GM12878 (cell line): ENCODE measurements at regions not wholly inside any gene's neighbourhood (a gene's known extent, or its start where the extent isn't known, plus 50 kb on each side); places are given as distances from the start of the nearest gene placed in this dataset.

ENCODE experiments used
- ATAC-seq: fragments of 200-7000 bp; cut with Tn5 transposase; 3 replicates; pipeline ENCODE4 v1.9.1; 2020; ENCODE audit warnings: mild to moderate bottlenecking, moderate library complexity
- BruUV-seq: library from RNA; stranded (reverse); fragments of 400-500 nt; replicated peaks from 2 replicates; lab custom pipeline; 2021; lab: Mats Ljungman, UMichigan
- CTCF ChIA-PET: fragments of 300-600 bp; sonication (Branson Sonifier 250); formaldehyde crosslinking; extraction: SDS; loops from one replicate; lab custom pipeline; 2021; ENCODE audit warnings: inconsistent platforms; lab: Yijun Ruan, JAX
- POLR2A ChIA-PET: fragments of 350-600 bp; formaldehyde crosslinking; extraction: SDS; loops from one replicate; lab custom pipeline; 2021; ENCODE audit warnings: inconsistent platforms; lab: Charles Lee
- RAD21 ChIA-PET: fragments of 300-600 bp; sonication (Branson Sonifier 250); formaldehyde crosslinking; loops from one replicate; lab custom pipeline; 2023; ENCODE audit warnings: antibody characterized with exemption; ENCODE audit not compliant: unreplicated experiment; lab: Charles Lee
- SMC1A ChIA-PET: fragments of 300-600 bp; sonication (Branson Sonifier 250); formaldehyde crosslinking; loops from one replicate; lab custom pipeline; 2023; ENCODE audit not compliant: unreplicated experiment, uncharacterized antibody; lab: Charles Lee
- DNase-seq: peaks from one replicate; pipeline ENCODE4 v3.0.0-alpha.2; 2011; ENCODE audit warnings: low read depth, low spot score
- FAIRE-seq: peaks from 3 replicates; lab custom pipeline; 2011; peaks lifted over from hg19 to GRCh38; lab: Jason Lieb, UNC
- H2AFZ ChIP-seq: 2 replicates; pipeline ENCODE4 v1.6.0; 2011; ENCODE audit warnings: low read depth, low read length, control low read depth; ENCODE audit not compliant: control insufficient read depth
- H3K27ac ChIP-seq: 2 replicates; pipeline ENCODE4 v1.5.1; 2011; ENCODE audit warnings: control low read depth; ENCODE audit not compliant: control insufficient read depth, insufficient read depth
- H3K27me3 ChIP-seq, 2 experiments: replicated peaks in 1 of 2; 2 replicates each; pipeline versions ENCODE4 v1.6.0 to v1.6.1; 2011; ENCODE audit warnings: low read length in 1 of 2; ENCODE audit not compliant: control insufficient read depth in 2 of 2, insufficient read depth in 2 of 2
- H3K36me3 ChIP-seq, 2 experiments: 2 replicates each; pipeline ENCODE4 v1.5.1; 2011; ENCODE audit warnings: low read length in 1 of 2; ENCODE audit not compliant: control insufficient read depth in 2 of 2, insufficient read depth in 2 of 2
- H3K4me1 ChIP-seq: 2 replicates; pipeline ENCODE4 v1.6.1; 2011; ENCODE audit warnings: mild to moderate bottlenecking, low read length, moderate library complexity, mixed read lengths; ENCODE audit not compliant: control insufficient read depth, insufficient read depth
- H3K4me2 ChIP-seq: 2 replicates; pipeline ENCODE4 v1.6.0; 2011; ENCODE audit warnings: control low read depth; ENCODE audit not compliant: control insufficient read depth, insufficient read depth
- H3K4me3 ChIP-seq: fragments of 200-600 bp; sonication (generic); 2 replicates; pipeline ENCODE4 v1.5.1; 2016
- H3K79me2 ChIP-seq: 2 replicates; pipeline ENCODE4 v1.6.0; 2011; ENCODE audit warnings: low read length; ENCODE audit not compliant: control insufficient read depth, insufficient read depth
- H3K9ac ChIP-seq: 2 replicates; pipeline ENCODE4 v1.8.0; 2011; ENCODE audit warnings: low read length, control low read depth, mixed read lengths; ENCODE audit not compliant: control insufficient read depth, insufficient read depth
- H3K9me3 ChIP-seq: replicated peaks from 3 replicates; pipeline ENCODE4 v1.5.1; 2011; ENCODE audit warnings: mild to moderate bottlenecking, low read length; ENCODE audit not compliant: control insufficient read depth, insufficient read depth
- H4K20me1 ChIP-seq: 2 replicates; pipeline ENCODE4 v1.6.0; 2011; ENCODE audit not compliant: control insufficient read depth, insufficient read depth
- KLF5 ChIP-seq: fragments of 450-650 bp; IDR thresholded peaks from 2 replicates; pipeline ENCODE4 v1.6.1; 2014; ENCODE audit warnings: mild to moderate bottlenecking; ENCODE audit not compliant: partially characterized antibody
- NFIC ChIP-seq: IDR thresholded peaks from 2 replicates; pipeline ENCODE4 v1.6.1; 2012; ENCODE audit warnings: low read depth, mild to moderate bottlenecking, inconsistent platforms, low read length, moderate library complexity
- RAD21 ChIP-seq: IDR thresholded peaks from 2 replicates; pipeline ENCODE4 v1.6.1; 2011; ENCODE audit warnings: mild to moderate bottlenecking, low read depth, low read length, moderate library complexity; ENCODE audit not compliant: insufficient read depth
- RBBP5 ChIP-seq: fragments of 200-600 bp; sonication (generic); conservative IDR thresholded peaks from 2 replicates; pipeline ENCODE4 v1.6.1; 2016
- TCF3 ChIP-seq: IDR thresholded peaks from 2 replicates; pipeline ENCODE4 v1.6.1; 2012; ENCODE audit warnings: low read depth, mild to moderate bottlenecking, low read length, borderline replicate concordance; ENCODE audit not compliant: insufficient read depth
- ZNF274 ChIP-seq: IDR thresholded peaks from one replicate; pipeline ENCODE4 v1.8.0; 2011; ENCODE audit not compliant: insufficient read length, insufficient read depth
- WGBS: methylation state at CpG from one replicate; pipeline ENCODE4 v1.1.6; 2016; ENCODE audit warnings: low lambda C conversion rate; ENCODE audit not compliant: insufficient replicate concordance, insufficient coverage; ENCODE audit errors: missing lambda C conversion rate; 5-methylcytosine and 5-hydroxymethylcytosine counted together
- in situ Hi-C: fragments of 300-500 bp; cut with MboI; formaldehyde crosslinking; loops from 9 replicates; pipeline ENCODE4 v1.14.3; 2018; ENCODE audit warnings: mixed read lengths
- intact Hi-C: fragments of 100-400 bp; cut with micrococcal nuclease; formaldehyde crosslinking; loops from one replicate; pipeline ENCODE4 v1.14.2; 2022; ENCODE audit not compliant: unreplicated experiment
- TF ChIP-seq, protein P1 (sequence below): IDR thresholded peaks from 2 replicates; pipeline ENCODE4 v1.6.1; 2011; ENCODE audit warnings: borderline replicate concordance, low read depth, mild to moderate bottlenecking, moderate library complexity, low read length; ENCODE audit not compliant: insufficient read depth, poor library complexity, severe bottlenecking
- TF ChIP-seq, protein P2 (sequence below): fragments of 450-650 bp; formaldehyde crosslinking; IDR thresholded peaks from 2 replicates; pipeline ENCODE4 v1.4.0; 2020; ENCODE audit warnings: mild to moderate bottlenecking, moderate library complexity
- TF ChIP-seq, protein P3 (sequence below): fragments of 450-650 bp; IDR thresholded peaks from 2 replicates; pipeline ENCODE4 v1.6.1; 2016; ENCODE audit warnings: mild to moderate bottlenecking, moderate library complexity, borderline replicate concordance
- TF ChIP-seq, protein P4 (sequence below): fragments of 450-650 bp; IDR thresholded peaks from 2 replicates; pipeline ENCODE4 v1.6.1; 2018; ENCODE audit warnings: borderline replicate concordance, mild to moderate bottlenecking; ENCODE audit not compliant: partially characterized antibody

DNA sequence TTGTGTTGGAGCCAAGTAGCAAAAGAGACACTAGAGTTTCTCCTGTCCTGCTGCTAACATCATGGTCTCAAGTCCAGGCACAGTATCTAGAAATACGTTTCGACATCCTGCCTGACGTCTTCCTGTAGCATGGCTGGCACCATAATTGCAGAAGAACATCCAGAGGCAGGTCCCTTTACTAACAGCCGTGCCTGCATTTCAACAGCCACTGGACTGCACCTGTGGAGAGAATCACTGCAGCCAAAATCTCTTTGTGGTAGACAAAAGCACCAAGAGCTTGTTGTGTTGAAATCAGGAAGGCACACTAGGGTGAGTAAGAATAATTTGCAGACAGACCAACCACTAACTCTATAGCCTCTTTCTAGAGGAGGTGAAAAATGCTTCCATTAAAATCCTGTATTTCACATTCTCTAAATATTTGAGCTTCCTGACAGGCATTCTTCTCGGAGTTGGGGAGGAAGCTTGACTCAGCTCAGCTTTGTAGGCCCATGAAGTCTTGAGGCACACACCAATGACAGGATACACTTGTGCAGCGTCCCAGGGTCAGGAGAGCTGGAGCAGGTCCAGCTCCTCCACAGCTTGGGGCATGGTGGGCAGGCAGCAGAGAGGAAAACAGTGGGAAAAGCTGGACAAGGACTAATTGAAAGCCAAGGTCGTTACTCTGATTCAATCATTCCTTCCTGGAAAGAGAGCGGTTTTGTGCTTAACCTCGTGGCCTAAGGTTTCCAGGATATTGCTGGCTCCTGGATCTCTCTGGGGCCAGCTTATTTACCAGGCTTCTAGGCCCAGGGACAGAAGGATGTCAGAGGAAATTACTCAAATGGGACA, 244.9 kb downstream of the FAM43A start:
- 33% methylated on average over 9 of the region's 9 CpGs for WGBS
- ChIA-PET CTCF (no interaction called here), POLR2A (interaction anchor here (0.5 kb wide), 1 partner anchor 588 kb away, joined by 3 read pairs; no protein-coding TSS in a partner anchor), SMC1A (interaction anchor here (0.7 kb wide), 1 partner anchor 10 kb away, joined by 3 read pairs; no protein-coding TSS in a partner anchor), RAD21 (no interaction called here)
- no peak for FAIRE-seq
- H2AFZ ChIP-seq = no peak overlapping the region
- H3K9ac ChIP-seq = no peak overlapping the region
- no peaks in the 10 kb centered on the region; the same call in 2 of the 3 replicates for H3K9me3 ChIP-seq
- no peak overlapping the region for H3K4me2 ChIP-seq
- H3K27me3 ChIP-seq = no peaks in the 10 kb centered on the region
- DNase-seq = no peak
- no peak overlapping the region for H3K4me3 ChIP-seq
- intact Hi-C loops (no loop called here), in situ Hi-C loops (no loop called here)
- H3K4me1 ChIP-seq = no peaks in the 10 kb centered on the region
- H4K20me1 ChIP-seq = no peaks in the 10 kb centered on the region
- H3K79me2 ChIP-seq = no peaks in the 10 kb centered on the region
- no TSS peak for BruUV-seq
- no peak overlapping the region for H3K27ac ChIP-seq
- no peaks in the 10 kb centered on the region for H3K36me3 ChIP-seq
- ATAC-seq = no peak
- TF ChIP-seq RAD21 (no peak), NFIC (no peak), RBBP5 (no peak), KLF5 (no peak), TCF3 (no peak), ZNF274 (no peak)
- TF ChIP-seq, protein P1, sequence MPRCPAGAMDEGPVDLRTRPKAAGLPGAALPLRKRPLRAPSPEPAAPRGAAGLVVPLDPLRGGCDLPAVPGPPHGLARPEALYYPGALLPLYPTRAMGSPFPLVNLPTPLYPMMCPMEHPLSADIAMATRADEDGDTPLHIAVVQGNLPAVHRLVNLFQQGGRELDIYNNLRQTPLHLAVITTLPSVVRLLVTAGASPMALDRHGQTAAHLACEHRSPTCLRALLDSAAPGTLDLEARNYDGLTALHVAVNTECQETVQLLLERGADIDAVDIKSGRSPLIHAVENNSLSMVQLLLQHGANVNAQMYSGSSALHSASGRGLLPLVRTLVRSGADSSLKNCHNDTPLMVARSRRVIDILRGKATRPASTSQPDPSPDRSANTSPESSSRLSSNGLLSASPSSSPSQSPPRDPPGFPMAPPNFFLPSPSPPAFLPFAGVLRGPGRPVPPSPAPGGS = no peak
- TF ChIP-seq, protein P2, sequence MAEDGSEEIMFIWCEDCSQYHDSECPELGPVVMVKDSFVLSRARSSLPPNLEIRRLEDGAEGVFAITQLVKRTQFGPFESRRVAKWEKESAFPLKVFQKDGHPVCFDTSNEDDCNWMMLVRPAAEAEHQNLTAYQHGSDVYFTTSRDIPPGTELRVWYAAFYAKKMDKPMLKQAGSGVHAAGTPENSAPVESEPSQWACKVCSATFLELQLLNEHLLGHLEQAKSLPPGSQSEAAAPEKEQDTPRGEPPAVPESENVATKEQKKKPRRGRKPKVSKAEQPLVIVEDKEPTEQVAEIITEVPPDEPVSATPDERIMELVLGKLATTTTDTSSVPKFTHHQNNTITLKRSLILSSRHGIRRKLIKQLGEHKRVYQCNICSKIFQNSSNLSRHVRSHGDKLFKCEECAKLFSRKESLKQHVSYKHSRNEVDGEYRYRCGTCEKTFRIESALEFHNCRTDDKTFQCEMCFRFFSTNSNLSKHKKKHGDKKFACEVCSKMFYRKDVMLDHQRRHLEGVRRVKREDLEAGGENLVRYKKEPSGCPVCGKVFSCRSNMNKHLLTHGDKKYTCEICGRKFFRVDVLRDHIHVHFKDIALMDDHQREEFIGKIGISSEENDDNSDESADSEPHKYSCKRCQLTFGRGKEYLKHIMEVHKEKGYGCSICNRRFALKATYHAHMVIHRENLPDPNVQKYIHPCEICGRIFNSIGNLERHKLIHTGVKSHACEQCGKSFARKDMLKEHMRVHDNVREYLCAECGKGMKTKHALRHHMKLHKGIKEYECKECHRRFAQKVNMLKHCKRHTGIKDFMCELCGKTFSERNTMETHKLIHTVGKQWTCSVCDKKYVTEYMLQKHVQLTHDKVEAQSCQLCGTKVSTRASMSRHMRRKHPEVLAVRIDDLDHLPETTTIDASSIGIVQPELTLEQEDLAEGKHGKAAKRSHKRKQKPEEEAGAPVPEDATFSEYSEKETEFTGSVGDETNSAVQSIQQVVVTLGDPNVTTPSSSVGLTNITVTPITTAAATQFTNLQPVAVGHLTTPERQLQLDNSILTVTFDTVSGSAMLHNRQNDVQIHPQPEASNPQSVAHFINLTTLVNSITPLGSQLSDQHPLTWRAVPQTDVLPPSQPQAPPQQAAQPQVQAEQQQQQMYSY (CRISPR knock-in tag) = no peak
- TF ChIP-seq, protein P3, sequence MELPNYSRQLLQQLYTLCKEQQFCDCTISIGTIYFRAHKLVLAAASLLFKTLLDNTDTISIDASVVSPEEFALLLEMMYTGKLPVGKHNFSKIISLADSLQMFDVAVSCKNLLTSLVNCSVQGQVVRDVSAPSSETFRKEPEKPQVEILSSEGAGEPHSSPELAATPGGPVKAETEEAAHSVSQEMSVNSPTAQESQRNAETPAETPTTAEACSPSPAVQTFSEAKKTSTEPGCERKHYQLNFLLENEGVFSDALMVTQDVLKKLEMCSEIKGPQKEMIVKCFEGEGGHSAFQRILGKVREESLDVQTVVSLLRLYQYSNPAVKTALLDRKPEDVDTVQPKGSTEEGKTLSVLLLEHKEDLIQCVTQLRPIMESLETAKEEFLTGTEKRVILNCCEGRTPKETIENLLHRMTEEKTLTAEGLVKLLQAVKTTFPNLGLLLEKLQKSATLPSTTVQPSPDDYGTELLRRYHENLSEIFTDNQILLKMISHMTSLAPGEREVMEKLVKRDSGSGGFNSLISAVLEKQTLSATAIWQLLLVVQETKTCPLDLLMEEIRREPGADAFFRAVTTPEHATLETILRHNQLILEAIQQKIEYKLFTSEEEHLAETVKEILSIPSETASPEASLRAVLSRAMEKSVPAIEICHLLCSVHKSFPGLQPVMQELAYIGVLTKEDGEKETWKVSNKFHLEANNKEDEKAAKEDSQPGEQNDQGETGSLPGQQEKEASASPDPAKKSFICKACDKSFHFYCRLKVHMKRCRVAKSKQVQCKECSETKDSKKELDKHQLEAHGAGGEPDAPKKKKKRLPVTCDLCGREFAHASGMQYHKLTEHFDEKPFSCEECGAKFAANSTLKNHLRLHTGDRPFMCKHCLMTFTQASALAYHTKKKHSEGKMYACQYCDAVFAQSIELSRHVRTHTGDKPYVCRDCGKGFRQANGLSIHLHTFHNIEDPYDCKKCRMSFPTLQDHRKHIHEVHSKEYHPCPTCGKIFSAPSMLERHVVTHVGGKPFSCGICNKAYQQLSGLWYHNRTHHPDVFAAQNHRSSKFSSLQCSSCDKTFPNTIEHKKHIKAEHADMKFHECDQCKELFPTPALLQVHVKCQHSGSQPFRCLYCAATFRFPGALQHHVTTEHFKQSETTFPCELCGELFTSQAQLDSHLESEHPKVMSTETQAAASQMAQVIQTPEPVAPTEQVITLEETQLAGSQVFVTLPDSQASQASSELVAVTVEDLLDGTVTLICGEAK = no peak
- TF ChIP-seq, protein P4, sequence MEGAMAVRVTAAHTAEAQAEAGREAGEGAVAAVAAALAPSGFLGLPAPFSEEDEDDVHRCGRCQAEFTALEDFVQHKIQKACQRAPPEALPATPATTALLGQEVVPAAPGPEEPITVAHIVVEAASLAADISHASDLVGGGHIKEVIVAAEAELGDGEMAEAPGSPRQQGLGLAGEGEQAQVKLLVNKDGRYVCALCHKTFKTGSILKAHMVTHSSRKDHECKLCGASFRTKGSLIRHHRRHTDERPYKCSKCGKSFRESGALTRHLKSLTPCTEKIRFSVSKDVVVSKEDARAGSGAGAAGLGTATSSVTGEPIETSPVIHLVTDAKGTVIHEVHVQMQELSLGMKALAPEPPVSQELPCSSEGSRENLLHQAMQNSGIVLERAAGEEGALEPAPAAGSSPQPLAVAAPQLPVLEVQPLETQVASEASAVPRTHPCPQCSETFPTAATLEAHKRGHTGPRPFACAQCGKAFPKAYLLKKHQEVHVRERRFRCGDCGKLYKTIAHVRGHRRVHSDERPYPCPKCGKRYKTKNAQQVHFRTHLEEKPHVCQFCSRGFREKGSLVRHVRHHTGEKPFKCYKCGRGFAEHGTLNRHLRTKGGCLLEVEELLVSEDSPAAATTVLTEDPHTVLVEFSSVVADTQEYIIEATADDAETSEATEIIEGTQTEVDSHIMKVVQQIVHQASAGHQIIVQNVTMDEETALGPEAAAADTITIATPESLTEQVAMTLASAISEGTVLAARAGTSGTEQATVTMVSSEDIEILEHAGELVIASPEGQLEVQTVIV = no peak
